COR-L47 (cell line): ENCODE measurements at regions not wholly inside any gene's neighbourhood (a gene's known extent, or its start where the extent isn't known, plus 50 kb on each side); places are given as distances from the start of the nearest gene placed in this dataset.

ENCODE experiments used
- DNase-seq: peaks from one replicate; lab custom pipeline; 2025; lab: John Stamatoyannopoulos, UW

- DNase-seq, result no peak
Measured at GRCh38 chr3:25044762-25045710, 383.0 kb upstream of the RARB start.

GRCh38 chr3:25046911-25047771 lies 380.9 kb upstream of the RARB start:
- DNase-seq, result peak; percentile 52

GRCh38 chr3:25049304-25049703 lies 378.8 kb upstream of the RARB start:
- no peak for DNase-seq

- DNase-seq, result no peak
Measured at GRCh38 chr3:25053360-25053759, 374.7 kb upstream of the RARB start.

- no peak for DNase-seq
Measured at GRCh38 chr3:25056036-25056755, 371.9 kb upstream of the RARB start.

- no peak for DNase-seq
Measured at GRCh38 chr3:25056803-25057351, 371.2 kb upstream of the RARB start.

GRCh38 chr3:25057379-25057778 lies 370.7 kb upstream of the RARB start:
- no peak for DNase-seq

- no peak for DNase-seq
Measured at GRCh38 chr3:25064681-25065080, 363.4 kb upstream of the RARB start.

GRCh38 chr3:25069970-25070369 lies 358.1 kb upstream of the RARB start:
- no peak for DNase-seq

GRCh38 chr3:25071846-25072245 lies 356.2 kb upstream of the RARB start:
- no peak for DNase-seq

- DNase-seq, result no peak
Measured at GRCh38 chr3:25073423-25073822, 354.6 kb upstream of the RARB start.

GRCh38 chr3:25074149-25074548 lies 353.9 kb upstream of the RARB start:
- DNase-seq, result no peak

- DNase-seq, result no peak
Measured at GRCh38 chr3:25080461-25080860, 347.6 kb upstream of the RARB start.

GRCh38 chr3:25084016-25084415 lies 344.0 kb upstream of the RARB start:
- no peak for DNase-seq

- DNase-seq, result no peak
Measured at GRCh38 chr3:25086721-25087120, 341.3 kb upstream of the RARB start.

GRCh38 chr3:25088284-25088683 lies 339.8 kb upstream of the RARB start:
- no peak for DNase-seq

GRCh38 chr3:25090698-25091453 lies 337.2 kb upstream of the RARB start:
- DNase-seq, result no peak

GRCh38 chr3:25091934-25092333 lies 336.1 kb upstream of the RARB start:
- DNase-seq, result no peak

GRCh38 chr3:25094932-25095685 lies 333.0 kb upstream of the RARB start:
- no peak for DNase-seq

GRCh38 chr3:25096536-25096935 lies 331.5 kb upstream of the RARB start:
- DNase-seq, result no peak
